ENCODE measurements at regions not wholly inside any gene's neighbourhood (a gene's known extent, or its start where the extent isn't known, plus 50 kb on each side); places are given as distances from the start of the nearest gene placed in this dataset.

GRCh38 chr9:16245756-16246440 is 624.6 kb downstream of the BNC2 start:
- DNase-seq, result no peak

DNA sequence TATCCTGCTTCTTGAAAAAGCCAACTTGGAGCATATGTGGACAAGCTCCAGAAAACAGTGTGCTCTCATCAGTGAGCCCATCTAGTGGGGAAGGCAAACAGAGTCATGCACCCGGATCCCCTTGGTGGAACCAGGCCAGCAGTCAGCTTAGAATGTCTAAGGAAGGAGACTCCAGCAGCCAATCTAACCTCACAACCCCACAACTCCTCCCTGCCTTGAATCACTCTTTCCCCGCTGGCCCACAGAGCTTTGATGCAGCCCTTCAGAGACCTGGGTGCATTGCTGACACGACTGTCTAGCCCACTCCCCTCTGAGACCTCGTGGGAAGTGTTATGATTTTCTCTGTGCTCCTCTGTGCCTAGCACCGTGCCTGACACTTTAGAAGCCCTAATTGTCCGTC is 623.7 kb downstream of the BNC2 start:
- DNase-seq, result no peak

DNA sequence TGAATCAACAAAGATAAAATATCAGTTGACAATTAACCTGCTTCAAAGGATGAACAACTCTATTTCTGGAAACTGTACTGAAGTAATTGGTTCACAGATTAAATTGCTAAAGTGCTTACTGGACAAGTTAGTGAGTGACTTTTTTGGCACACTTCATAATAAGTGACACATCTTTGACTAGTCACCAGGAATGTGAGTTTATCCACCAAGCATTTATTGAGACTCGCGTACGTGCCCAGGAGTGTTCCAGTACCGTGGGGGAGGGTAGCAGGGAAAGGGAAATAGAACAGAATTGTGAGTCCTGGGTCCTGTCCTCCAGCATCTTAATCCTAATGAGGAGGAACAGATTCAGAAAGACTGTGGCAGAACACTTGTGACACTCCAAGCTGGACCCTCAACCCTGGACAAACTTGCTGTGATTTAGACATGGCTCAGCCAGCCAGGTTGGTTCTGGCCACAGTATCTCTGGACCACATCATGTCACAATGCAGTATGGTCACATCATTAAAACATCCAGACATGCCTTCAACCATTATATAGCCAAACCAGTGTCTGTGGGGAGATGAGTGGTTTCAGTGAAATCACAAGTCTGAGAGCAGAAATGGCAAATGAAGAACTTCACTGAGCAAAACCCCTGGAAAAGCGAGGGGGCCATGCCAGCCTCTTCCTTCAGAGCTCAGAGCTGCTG is 623.1 kb downstream of the BNC2 start:
- no peak for DNase-seq

DNA sequence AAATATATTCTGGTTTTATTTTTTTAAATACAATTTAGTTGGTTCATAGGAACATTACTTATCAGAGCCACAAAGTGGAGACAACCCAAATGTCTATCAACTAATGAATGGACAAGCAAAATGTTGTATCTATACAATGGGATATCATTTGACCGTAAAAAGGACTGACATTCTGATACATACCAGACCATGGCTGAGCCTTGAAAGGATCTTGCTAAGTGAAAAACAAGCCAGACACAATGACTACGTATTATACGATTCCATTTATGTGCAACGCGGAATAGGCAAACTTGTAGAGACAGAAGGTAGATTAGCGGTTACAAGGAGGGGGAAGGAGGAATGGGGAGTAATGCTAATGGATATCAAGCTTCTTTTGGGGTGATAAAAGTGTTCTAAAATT is 621.6 kb downstream of the BNC2 start:
- DNase-seq, result no peak

- no peak for DNase-seq
Measured at GRCh38 chr9:16252616-16253015, 617.9 kb downstream of the BNC2 start.

- no peak for DNase-seq
Measured at GRCh38 chr9:16254674-16255073, 615.8 kb downstream of the BNC2 start.

DNA sequence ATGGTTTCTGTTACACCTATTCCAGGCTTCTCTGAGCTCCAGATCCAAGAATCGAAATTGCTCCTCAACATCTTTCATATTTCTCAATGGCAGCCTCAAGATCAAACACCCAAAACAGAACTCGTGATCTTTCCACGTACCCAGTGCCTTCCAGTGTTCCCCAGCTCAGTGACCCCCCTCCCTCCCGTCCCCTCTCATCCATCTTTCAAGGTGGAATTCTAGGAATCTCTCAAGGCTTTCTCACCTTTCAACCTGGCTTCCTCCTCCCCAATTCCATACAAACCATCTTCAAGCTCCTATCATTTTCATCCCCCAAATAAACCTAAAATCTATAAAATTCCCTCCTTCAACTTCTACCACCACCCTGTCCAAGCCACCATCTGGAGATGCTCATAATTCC is 615.3 kb downstream of the BNC2 start:
- DNase-seq, result no peak

GRCh38 chr9:16257604-16258003 is 612.9 kb downstream of the BNC2 start:
- no peak for DNase-seq

DNA sequence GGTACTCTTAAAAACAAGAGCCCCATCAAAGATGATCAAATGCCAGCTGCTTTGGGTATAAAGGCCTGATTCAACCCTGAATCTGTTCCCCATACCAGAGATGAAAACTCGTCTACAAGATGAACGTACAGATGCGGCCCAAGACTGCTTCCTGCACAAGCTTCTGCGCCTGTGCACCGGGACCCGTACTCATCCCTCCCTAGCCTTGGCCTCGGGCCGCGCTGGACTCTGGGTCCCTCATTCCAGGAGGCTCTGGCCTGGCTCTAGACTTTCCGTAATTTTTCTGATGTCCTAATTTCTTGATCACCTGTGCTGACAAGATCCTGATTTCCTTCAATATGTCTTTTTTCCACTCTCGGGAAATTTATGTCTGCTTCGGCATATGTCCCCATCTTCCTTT is 612.3 kb downstream of the BNC2 start:
- DNase-seq, result no peak

DNA sequence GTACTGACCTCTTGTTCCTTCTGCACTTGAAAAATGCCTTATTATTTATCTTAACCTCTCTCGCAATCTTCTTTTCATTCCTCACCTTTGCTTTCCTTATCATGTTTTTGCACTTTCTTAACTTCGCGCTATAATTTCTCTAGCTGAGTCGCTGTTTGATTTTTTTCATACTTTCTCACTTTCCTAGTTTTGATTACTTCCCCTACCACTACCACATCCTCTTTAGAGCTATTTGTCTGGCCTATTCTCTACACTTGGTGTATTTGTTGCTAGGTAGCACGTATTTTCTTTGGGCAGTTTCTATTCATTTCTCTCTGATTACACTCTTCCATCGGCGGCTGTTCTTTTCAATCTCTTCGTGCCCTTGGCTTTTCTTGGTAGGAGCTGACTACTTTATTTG is 611.8 kb downstream of the BNC2 start:
- DNase-seq, result no peak

GRCh38 chr9:16262477-16263261 is 607.8 kb downstream of the BNC2 start:
- DNase-seq, result peak; percentile 40 to 60

DNA sequence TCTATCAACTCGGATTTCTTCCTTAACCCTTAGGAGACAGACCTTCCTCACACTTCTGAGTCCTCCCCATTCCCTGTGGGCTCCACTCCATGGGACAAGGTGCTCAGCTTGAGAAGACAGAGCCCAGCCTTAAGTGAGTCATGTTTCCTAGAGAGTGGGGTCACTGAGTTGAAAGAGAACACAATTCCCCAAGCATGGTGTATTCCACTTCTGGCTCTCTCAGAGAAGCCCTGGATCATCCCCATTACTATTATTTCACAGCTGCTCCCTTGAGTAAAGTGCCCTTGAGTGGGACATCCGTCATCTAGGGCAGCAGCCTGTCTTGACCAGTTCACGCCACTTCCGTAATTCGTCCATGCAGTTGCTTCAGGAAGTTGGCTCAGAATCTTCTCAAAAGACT is 604.8 kb downstream of the BNC2 start:
- DNase-seq, result no peak

DNA sequence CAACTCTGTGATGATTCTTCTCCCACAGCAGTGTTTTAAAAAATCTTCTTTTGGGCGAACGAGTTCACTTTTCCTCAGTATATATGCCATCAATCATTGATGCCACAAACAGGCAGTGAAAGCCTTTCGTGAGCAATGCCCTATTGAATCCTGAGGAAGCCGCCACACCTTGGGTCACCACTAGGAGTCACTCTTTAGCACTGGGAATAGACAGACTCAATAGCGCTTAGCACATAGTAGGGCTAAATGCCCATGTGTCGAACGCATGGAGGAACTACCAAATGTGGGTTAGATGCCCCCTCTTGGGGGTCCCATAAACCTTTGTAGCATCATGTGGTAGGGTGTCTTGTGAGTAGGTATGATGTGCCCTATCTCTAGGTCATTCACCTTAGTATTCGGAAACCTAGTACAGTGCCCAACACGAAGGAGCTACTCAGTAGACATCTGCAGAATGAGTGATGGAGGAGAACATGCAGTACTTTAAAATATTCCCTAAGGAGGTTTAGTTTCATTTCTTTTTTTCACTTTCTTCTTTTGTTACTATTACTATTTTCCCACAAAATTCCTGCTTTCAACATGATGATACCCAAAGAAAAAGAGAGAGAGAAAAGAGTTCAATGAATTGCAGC is 603.7 kb downstream of the BNC2 start:
- DNase-seq, result no peak

GRCh38 chr9:16267281-16268066 is 603.0 kb downstream of the BNC2 start:
- DNase-seq, result no peak

GRCh38 chr9:16268067-16268881 is 602.2 kb downstream of the BNC2 start:
- no peak for DNase-seq

GRCh38 chr9:16271967-16272366 is 598.5 kb downstream of the BNC2 start:
- no peak for DNase-seq

GRCh38 chr9:16272776-16273175 is 597.7 kb downstream of the BNC2 start:
- DNase-seq, result no peak

- peak; percentile 68 to 82 for DNase-seq
Measured at GRCh38 chr9:16275795-16276624, 594.5 kb downstream of the BNC2 start.

DNA sequence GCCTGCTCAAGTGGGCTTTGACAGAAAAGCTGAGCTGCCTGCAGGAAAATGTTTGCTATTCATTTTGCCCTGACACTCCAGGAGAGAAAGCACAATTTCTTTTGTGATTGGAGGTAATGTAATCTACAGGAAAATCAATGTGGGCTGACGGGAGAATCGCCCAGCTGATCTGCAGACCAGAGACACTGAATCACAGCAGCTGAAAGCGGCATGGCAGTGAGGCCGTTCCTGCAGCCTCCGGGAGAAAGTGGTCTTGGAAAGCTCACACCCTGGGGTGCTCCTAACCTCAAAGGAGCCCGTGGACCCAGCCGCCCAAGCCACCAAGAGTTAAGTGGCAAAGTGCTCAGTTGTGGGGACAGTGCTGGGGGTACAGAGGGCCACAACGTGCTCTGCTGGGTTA is 593.6 kb downstream of the BNC2 start:
- no peak for DNase-seq

GRCh38 chr9:16277471-16277960 is 593.0 kb downstream of the BNC2 start:
- DNase-seq, result no peak
